ENCODE measurements at regions not wholly inside any gene's neighbourhood (a gene's known extent, or its start where the extent isn't known, plus 50 kb on each side); places are given as distances from the start of the nearest gene placed in this dataset.

DNA sequence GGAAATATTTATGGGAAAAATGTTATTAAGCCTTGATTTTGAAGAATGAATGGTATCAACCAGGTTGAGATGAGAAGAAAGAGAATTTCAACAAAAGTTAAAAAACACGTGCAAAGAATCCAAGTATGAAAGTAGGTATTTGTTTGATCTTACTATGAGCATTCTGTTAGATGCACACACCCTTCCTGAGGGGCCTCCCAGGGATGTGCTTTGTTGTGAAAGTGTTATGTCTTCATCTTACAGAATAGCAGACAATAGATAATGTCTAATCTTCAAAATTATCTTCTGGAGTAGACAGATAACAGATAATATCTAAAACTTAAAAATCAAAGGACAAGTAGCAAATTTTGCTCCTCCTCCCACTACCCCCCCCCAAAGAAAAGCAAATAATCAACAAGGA, 155.2 kb upstream of the COL3A1 start (continued):
- TF ChIP-seq ZNF219 (CRISPR knock-in tag; IDR thresholded peaks at IDR 0.05; ENCODE audit: borderline replicate concordance) (no peak), ZNF416 (CRISPR knock-in tag; IDR thresholded peaks at IDR 0.05) (no peak), TEAD4 (CRISPR knock-in tag; IDR thresholded peaks at IDR 0.05) (no peak), NR2C2 (CRISPR knock-in tag; IDR thresholded peaks at IDR 0.05) (no peak), TP53 (CRISPR knock-in tag; IDR thresholded peaks at IDR 0.05) (no peak), JAZF1 (CRISPR knock-in tag; IDR thresholded peaks at IDR 0.05) (no peak)
- TF ChIP-seq, protein P1, sequence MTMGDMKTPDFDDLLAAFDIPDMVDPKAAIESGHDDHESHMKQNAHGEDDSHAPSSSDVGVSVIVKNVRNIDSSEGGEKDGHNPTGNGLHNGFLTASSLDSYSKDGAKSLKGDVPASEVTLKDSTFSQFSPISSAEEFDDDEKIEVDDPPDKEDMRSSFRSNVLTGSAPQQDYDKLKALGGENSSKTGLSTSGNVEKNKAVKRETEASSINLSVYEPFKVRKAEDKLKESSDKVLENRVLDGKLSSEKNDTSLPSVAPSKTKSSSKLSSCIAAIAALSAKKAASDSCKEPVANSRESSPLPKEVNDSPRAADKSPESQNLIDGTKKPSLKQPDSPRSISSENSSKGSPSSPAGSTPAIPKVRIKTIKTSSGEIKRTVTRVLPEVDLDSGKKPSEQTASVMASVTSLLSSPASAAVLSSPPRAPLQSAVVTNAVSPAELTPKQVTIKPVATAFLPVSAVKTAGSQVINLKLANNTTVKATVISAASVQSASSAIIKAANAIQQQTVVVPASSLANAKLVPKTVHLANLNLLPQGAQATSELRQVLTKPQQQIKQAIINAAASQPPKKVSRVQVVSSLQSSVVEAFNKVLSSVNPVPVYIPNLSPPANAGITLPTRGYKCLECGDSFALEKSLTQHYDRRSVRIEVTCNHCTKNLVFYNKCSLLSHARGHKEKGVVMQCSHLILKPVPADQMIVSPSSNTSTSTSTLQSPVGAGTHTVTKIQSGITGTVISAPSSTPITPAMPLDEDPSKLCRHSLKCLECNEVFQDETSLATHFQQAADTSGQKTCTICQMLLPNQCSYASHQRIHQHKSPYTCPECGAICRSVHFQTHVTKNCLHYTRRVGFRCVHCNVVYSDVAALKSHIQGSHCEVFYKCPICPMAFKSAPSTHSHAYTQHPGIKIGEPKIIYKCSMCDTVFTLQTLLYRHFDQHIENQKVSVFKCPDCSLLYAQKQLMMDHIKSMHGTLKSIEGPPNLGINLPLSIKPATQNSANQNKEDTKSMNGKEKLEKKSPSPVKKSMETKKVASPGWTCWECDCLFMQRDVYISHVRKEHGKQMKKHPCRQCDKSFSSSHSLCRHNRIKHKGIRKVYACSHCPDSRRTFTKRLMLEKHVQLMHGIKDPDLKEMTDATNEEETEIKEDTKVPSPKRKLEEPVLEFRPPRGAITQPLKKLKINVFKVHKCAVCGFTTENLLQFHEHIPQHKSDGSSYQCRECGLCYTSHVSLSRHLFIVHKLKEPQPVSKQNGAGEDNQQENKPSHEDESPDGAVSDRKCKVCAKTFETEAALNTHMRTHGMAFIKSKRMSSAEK (CRISPR knock-in tag; IDR thresholded peaks at IDR 0.05; ENCODE audit: borderline replicate concordance), result no peak
- TF ChIP-seq, protein P2, sequence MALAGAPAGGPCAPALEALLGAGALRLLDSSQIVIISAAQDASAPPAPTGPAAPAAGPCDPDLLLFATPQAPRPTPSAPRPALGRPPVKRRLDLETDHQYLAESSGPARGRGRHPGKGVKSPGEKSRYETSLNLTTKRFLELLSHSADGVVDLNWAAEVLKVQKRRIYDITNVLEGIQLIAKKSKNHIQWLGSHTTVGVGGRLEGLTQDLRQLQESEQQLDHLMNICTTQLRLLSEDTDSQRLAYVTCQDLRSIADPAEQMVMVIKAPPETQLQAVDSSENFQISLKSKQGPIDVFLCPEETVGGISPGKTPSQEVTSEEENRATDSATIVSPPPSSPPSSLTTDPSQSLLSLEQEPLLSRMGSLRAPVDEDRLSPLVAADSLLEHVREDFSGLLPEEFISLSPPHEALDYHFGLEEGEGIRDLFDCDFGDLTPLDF (CRISPR knock-in tag; IDR thresholded peaks at IDR 0.05), result no peak
- TF ChIP-seq, protein P3, sequence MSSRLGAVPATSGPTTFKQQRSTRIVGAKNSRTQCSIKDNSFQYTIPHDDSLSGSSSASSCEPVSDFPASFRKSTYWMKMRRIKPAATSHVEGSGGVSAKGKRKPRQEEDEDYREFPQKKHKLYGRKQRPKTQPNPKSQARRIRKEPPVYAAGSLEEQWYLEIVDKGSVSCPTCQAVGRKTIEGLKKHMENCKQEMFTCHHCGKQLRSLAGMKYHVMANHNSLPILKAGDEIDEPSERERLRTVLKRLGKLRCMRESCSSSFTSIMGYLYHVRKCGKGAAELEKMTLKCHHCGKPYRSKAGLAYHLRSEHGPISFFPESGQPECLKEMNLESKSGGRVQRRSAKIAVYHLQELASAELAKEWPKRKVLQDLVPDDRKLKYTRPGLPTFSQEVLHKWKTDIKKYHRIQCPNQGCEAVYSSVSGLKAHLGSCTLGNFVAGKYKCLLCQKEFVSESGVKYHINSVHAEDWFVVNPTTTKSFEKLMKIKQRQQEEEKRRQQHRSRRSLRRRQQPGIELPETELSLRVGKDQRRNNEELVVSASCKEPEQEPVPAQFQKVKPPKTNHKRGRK (CRISPR knock-in tag; IDR thresholded peaks at IDR 0.05; ENCODE audit: borderline replicate concordance), result no peak

DNA sequence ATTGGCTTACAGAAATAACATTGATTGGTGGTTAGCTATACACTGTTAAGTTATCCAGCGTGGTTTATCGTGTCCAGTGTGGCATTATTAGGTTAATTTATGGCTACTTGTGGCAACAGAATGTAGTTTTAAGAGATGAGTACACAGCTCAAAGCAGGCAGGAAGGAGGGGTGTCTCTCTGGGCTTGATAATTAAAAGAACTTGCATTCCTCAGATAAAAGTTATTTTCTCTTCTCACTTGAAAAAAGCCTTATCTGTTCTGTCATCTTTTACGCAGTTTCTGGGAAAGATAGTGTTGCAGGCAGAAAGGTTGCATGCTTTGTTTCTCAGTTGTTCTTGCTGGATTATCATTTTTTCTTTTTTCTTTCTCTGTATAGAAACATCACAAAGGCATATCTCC, 154.4 kb upstream of the COL3A1 start:
- peaks cover 21% of the 10 kb centered on the region for H3K9me3 Mint-ChIP-seq
- H3K36me3 Mint-ChIP-seq, result no peaks in the 10 kb centered on the region
- ChIA-PET POLR2A (no interaction called here), CTCF (no interaction called here)
- no peak overlapping the region for H3K27ac Mint-ChIP-seq
- no peaks in the 10 kb centered on the region for H3K4me1 Mint-ChIP-seq
- H3K4me3 Mint-ChIP-seq, result no peak overlapping the region
- no peaks in the 10 kb centered on the region for H3K27me3 Mint-ChIP-seq (ENCODE audit: low read depth)
- no peak for TF ChIP-seq ZNF317 (CRISPR knock-in tag; IDR thresholded peaks at IDR 0.05; ENCODE audit: borderline replicate concordance, low read depth)
- no peak for DNase-seq (ENCODE audit: low spot score)
- no peak for ATAC-seq

DNA sequence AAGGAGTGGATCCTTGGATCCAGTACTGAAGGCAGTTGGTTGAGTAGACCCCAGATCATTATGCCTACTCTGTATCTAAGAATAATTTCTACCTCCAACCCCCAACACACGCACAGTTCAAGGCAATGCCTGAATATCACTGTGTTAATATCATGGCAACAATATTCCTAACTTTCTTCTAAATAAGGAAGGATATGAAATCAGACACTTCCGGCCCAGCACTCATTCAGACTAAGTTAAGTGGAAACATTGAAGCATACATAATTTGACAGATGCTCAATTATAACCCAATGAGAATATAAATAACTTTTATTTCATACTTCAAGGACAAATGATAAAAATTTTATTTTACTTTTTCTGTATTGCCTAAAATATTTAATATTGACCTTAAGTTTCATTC, 153.6 kb upstream of the COL3A1 start:
- ATAC-seq (no peak), DNase-seq (ENCODE audit: low spot score) (no peak)
- H3K27me3 Mint-ChIP-seq (ENCODE audit: low read depth), result no peaks in the 10 kb centered on the region
- no peaks in the 10 kb centered on the region for H3K36me3 Mint-ChIP-seq
- ChIA-PET POLR2A (no interaction called here), CTCF (no interaction called here)
- no peaks in the 10 kb centered on the region for H3K4me1 Mint-ChIP-seq
- no peak overlapping the region for H3K27ac Mint-ChIP-seq
- no peak overlapping the region for H3K4me3 Mint-ChIP-seq
- peaks cover 21% of the 10 kb centered on the region for H3K9me3 Mint-ChIP-seq
- TF ChIP-seq, protein P2 (CRISPR knock-in tag; IDR thresholded peaks at IDR 0.05), result no peak
- TF ChIP-seq TEAD1 (CRISPR knock-in tag; IDR thresholded peaks at IDR 0.05) (no peak), SMAD4 (CRISPR knock-in tag; IDR thresholded peaks at IDR 0.05) (no peak), ZNF416 (CRISPR knock-in tag; IDR thresholded peaks at IDR 0.05) (no peak), CREM (CRISPR knock-in tag; IDR thresholded peaks at IDR 0.05) (no peak), TP53 (CRISPR knock-in tag; IDR thresholded peaks at IDR 0.05) (no peak), RORB (CRISPR knock-in tag; IDR thresholded peaks at IDR 0.05) (no peak), TEAD4 (CRISPR knock-in tag; IDR thresholded peaks at IDR 0.05) (no peak)
- TF ChIP-seq, protein P4, sequence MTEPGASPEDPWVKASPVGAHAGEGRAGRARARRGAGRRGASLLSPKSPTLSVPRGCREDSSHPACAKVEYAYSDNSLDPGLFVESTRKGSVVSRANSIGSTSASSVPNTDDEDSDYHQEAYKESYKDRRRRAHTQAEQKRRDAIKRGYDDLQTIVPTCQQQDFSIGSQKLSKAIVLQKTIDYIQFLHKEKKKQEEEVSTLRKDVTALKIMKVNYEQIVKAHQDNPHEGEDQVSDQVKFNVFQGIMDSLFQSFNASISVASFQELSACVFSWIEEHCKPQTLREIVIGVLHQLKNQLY (CRISPR knock-in tag; IDR thresholded peaks at IDR 0.05), result no peak
- TF ChIP-seq, protein P5, sequence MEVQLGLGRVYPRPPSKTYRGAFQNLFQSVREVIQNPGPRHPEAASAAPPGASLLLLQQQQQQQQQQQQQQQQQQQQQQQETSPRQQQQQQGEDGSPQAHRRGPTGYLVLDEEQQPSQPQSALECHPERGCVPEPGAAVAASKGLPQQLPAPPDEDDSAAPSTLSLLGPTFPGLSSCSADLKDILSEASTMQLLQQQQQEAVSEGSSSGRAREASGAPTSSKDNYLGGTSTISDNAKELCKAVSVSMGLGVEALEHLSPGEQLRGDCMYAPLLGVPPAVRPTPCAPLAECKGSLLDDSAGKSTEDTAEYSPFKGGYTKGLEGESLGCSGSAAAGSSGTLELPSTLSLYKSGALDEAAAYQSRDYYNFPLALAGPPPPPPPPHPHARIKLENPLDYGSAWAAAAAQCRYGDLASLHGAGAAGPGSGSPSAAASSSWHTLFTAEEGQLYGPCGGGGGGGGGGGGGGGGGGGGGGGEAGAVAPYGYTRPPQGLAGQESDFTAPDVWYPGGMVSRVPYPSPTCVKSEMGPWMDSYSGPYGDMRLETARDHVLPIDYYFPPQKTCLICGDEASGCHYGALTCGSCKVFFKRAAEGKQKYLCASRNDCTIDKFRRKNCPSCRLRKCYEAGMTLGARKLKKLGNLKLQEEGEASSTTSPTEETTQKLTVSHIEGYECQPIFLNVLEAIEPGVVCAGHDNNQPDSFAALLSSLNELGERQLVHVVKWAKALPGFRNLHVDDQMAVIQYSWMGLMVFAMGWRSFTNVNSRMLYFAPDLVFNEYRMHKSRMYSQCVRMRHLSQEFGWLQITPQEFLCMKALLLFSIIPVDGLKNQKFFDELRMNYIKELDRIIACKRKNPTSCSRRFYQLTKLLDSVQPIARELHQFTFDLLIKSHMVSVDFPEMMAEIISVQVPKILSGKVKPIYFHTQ (CRISPR knock-in tag; IDR thresholded peaks at IDR 0.05), result no peak
- TF ChIP-seq, protein P6, sequence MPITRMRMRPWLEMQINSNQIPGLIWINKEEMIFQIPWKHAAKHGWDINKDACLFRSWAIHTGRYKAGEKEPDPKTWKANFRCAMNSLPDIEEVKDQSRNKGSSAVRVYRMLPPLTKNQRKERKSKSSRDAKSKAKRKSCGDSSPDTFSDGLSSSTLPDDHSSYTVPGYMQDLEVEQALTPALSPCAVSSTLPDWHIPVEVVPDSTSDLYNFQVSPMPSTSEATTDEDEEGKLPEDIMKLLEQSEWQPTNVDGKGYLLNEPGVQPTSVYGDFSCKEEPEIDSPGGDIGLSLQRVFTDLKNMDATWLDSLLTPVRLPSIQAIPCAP (CRISPR knock-in tag; IDR thresholded peaks at IDR 0.05), result no peak
- TF ChIP-seq, protein P7, sequence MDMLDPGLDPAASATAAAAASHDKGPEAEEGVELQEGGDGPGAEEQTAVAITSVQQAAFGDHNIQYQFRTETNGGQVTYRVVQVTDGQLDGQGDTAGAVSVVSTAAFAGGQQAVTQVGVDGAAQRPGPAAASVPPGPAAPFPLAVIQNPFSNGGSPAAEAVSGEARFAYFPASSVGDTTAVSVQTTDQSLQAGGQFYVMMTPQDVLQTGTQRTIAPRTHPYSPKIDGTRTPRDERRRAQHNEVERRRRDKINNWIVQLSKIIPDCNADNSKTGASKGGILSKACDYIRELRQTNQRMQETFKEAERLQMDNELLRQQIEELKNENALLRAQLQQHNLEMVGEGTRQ (CRISPR knock-in tag; IDR thresholded peaks at IDR 0.05), result no peak

Data from WTC11 (cell line).